Uterus (tissue), 2 donors: ENCODE measurements at regions not wholly inside any gene's neighbourhood (a gene's known extent, or its start where the extent isn't known, plus 50 kb on each side); places are given as distances from the start of the nearest gene placed in this dataset.

Experiments
- POLR2A ChIP-seq, 2 donors: fragments of 450-650 bp; IDR thresholded peaks; one replicate each; pipeline ENCODE4 v1.6.1; 2016; ENCODE audit warnings: antibody characterized with exemption in 2 of 2, mild to moderate bottlenecking in 1 of 2, moderate library complexity in 1 of 2
- TF ChIP-seq, protein P1 (sequence below), 4 experiments: fragments of 200-600 bp in 2 of 4; fragments of 450-650 bp in 2 of 4; sonication (generic) in 2 of 4; IDR thresholded peaks; one replicate each; pipeline ENCODE4 v1.5.1; 2016 to 2019; ENCODE audit warnings: antibody characterized with exemption in 4 of 4, mild to moderate bottlenecking in 2 of 4, moderate library complexity in 1 of 4

DNA sequence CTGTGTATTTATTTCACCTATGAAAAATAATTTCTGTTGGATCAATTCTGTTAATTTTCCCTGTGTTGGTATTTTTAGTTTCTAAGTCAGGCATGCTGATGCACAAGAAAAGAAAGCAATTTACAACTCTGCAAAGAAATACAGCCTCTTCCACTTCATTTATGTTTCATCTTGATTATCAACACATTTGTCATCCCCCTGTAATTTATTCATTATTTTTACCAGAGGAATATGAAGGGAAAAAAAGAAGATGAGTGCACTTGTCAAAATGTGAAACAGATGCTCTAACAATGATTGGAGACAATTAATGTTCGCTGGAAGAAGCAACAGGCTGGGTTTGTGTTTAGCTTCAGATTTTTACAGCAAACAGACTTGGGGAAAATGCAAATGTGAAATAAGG, 958.5 kb upstream of the SEL1L start:
- TF ChIP-seq, protein P1, sequence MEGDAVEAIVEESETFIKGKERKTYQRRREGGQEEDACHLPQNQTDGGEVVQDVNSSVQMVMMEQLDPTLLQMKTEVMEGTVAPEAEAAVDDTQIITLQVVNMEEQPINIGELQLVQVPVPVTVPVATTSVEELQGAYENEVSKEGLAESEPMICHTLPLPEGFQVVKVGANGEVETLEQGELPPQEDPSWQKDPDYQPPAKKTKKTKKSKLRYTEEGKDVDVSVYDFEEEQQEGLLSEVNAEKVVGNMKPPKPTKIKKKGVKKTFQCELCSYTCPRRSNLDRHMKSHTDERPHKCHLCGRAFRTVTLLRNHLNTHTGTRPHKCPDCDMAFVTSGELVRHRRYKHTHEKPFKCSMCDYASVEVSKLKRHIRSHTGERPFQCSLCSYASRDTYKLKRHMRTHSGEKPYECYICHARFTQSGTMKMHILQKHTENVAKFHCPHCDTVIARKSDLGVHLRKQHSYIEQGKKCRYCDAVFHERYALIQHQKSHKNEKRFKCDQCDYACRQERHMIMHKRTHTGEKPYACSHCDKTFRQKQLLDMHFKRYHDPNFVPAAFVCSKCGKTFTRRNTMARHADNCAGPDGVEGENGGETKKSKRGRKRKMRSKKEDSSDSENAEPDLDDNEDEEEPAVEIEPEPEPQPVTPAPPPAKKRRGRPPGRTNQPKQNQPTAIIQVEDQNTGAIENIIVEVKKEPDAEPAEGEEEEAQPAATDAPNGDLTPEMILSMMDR (IDR thresholded peaks at IDR 0.05), result no peak
- TF ChIP-seq POLR2A (IDR thresholded peaks at IDR 0.05), result no peak
